ENCODE measurements at regions not wholly inside any gene's neighbourhood (a gene's known extent, or its start where the extent isn't known, plus 50 kb on each side); places are given as distances from the start of the nearest gene placed in this dataset.

GRCh38 chr13:26829716-26830115, 69.1 kb upstream of the GPR12 start:
- no peak for DNase-seq (ENCODE audit: low read depth)

DNA sequence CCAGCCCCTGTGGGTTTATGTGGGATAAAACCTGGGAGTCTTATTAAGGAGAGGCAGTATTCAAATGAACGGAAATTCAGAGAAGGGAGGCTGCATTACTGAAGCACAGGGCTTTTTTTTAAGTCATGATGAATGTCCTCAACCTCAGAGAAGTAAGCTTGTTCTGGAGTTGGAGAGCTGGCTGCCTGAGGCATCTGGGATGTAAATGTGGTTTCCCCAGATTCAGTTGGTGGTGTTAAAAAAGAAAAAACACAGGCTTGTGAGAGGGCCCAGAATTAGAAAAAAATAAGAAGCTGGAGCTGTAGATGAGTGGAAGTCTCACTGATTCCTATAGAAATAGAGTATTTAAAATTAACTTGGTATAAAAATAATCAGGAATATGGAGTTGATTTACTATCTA, 64.0 kb upstream of the GPR12 start:
- no peak for DNase-seq (ENCODE audit: low read depth)

- DNase-seq (ENCODE audit: low read depth), result no peak
These were observed 61.6 kb upstream of the GPR12 start for GRCh38 chr13:26822146-26822545.

DNA sequence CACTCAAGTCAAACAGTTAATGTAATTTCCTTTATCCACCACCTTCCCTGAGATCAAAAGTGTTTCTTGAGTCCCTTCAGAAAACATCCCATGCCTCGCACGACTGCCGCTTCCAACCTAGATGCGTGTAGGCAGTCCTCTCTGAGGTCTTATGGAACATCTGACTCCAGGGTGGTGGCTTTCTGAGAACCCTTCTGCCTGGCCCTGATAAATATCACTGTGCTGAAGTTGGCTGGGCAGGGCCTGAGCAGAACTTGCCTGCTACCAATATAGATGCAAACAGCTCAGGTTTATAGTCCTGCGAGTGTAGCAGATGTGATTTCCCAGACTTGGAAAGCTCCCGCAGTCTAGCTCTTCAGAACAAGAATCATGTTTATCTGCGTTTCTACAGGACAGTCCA, 61.1 kb upstream of the GPR12 start:
- no peak for DNase-seq (ENCODE audit: low read depth)

GRCh38 chr13:26820871-26821270, 60.3 kb upstream of the GPR12 start:
- DNase-seq (ENCODE audit: low read depth), result no peak

DNA sequence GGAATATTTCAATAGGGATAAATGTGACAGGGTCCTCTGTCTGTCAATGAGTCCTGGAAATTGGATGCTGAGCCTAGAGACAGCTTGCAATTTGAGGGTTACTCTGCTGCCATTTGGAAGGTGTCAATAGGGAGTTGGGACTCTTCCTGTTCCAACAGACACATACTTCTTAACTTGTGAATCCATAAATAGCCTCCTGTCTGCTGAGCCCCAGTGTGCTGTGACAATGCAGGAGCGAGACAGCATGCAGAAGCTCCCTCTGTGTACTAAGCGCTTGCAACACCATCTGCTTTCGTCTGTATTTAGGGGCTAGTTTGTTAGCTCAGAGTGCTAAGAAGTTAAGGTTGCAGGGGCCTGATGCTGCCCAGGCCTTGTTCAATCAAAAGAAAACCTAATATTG, 58.5 kb upstream of the GPR12 start:
- DNase-seq (ENCODE audit: low read depth), result no peak

DNA sequence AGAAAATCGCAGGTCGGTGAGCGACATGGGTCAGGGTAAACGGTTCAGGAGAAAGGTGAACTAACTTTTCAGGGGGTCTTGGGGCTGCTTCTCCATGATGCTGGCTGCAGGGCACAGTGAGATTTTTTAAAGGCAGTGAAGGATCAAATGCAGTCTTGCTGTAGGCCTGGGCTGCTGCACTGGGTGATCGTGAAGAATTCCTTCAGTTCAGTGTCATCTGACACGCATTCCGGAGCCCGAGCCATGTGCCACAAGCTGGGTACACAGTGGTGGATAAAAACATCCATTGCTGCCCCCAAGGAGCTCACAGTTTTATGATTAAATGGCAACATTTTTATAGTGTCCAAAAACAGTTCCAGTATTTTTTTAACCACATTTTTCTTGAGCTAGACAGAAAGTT, 56.3 kb upstream of the GPR12 start:
- no peak for DNase-seq (ENCODE audit: low read depth)

- no peak for DNase-seq (ENCODE audit: low read depth)
These were observed 53.4 kb upstream of the GPR12 start for GRCh38 chr13:26813980-26814348.

DNA sequence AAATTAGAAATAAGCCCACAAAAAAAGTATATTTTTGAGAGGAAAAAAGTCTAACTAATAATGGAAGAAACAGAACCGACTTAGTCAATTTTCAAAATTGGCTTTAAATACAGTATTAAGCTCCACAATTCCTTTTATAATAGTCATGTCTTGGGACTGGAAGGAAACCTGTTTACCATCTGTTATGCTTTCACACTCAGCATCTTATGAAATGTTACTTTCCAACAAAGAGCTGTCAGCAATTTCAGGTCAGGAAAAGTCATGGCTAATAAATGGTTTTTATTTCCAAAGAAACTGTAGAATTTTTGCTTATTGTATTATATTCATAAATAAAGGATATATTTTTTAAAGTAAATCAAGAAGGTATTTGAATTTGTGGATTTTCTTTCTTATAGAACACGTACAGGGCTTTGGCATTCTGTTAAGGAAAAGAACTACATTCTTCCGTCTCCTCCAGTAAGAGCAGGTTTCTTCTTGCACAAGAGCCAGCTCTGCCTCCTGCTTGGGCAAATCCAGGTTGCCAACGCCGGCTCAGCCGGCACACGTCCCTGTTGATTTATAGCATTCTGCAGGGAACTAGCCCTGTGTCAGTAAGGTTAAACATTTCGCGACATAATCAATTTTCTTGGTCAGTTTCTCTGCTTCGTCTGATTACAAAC, 52.9 kb upstream of the GPR12 start:
- no peak for DNase-seq (ENCODE audit: low read depth)

DNA sequence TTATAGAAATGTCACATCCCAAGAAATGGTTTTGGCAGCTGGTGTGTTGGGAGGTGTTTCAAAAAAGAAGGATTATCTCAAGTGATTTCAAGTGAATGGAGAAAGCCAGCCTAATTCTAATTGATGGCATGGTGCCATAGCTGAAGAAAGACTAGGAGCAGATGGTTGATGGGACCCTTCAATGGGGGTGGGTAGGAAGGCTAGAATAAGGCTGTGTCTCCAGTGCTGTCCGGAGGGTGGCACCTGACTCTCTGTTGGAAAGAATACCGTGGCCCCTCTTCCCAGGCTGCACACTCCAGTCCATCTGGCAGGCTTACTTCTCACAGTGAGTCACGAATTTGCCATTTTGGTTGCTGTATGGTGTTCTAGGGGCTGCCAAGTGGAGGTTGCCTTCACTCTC, 51.0 kb upstream of the GPR12 start:
- no peak for DNase-seq (ENCODE audit: low read depth)

Measured in stimulated activated CD8-positive, alpha-beta memory T cell treated with anti-CD3 and anti-CD28 coated beads, Interleukin-7, amount 100 ng/mL, for 24 hours (primary cell).